GM12875 (cell line): ENCODE measurements at regions not wholly inside any gene's neighbourhood (a gene's known extent, or its start where the extent isn't known, plus 50 kb on each side); places are given as distances from the start of the nearest gene placed in this dataset.

Experiments
- H3K4me3 ChIP-seq: one replicate; pipeline ENCODE4 v1.5.1; 2011; ENCODE audit warnings: low read depth, low read length, control low read depth
- CTCF ChIP-seq: IDR thresholded peaks from 2 replicates; pipeline ENCODE4 v1.5.1; 2011; ENCODE audit warnings: low read depth, mild to moderate bottlenecking, control low read depth, inconsistent platforms, low read length, moderate library complexity, borderline replicate concordance; ENCODE audit not compliant: insufficient read depth

- no peak for TF ChIP-seq CTCF
- H3K4me3 ChIP-seq: no peak overlapping the region
Observed at GRCh38 chr5:107268241-107268640, 402.5 kb downstream of the EFNA5 start.

GRCh38 chr5:107266100-107266499 is 404.6 kb downstream of the EFNA5 start:
- no peak overlapping the region for H3K4me3 ChIP-seq
- TF ChIP-seq CTCF: no peak

GRCh38 chr5:107265193-107265592 is 405.5 kb downstream of the EFNA5 start:
- no peak overlapping the region for H3K4me3 ChIP-seq
- no peak for TF ChIP-seq CTCF

GRCh38 chr5:107263387-107264018 is 407.2 kb downstream of the EFNA5 start:
- no peak for TF ChIP-seq CTCF
- H3K4me3 ChIP-seq: no peak overlapping the region

GRCh38 chr5:107257885-107258520 is 412.7 kb downstream of the EFNA5 start:
- no peak overlapping the region for H3K4me3 ChIP-seq
- no peak for TF ChIP-seq CTCF

GRCh38 chr5:107254902-107255234 is 415.9 kb downstream of the EFNA5 start:
- H3K4me3 ChIP-seq: no peak overlapping the region
- TF ChIP-seq CTCF: no peak

GRCh38 chr5:107254214-107254901 is 416.4 kb downstream of the EFNA5 start:
- TF ChIP-seq CTCF: no peak
- H3K4me3 ChIP-seq: no peak overlapping the region
